Suprapubic skin (tissue), 4 donors: ENCODE measurements at regions not wholly inside any gene's neighbourhood (a gene's known extent, or its start where the extent isn't known, plus 50 kb on each side); places are given as distances from the start of the nearest gene placed in this dataset.

Experiments used
- DNase-seq, 2 donors: peaks; one replicate each; pipeline ENCODE4 v3.0.0-alpha.2; 2019; ENCODE audit warnings: low spot score in 2 of 2
- H3K27ac ChIP-seq: fragments of 200-600 bp; sonication (generic); one replicate; pipeline ENCODE4 v1.5.1; 2019
- H3K27me3 ChIP-seq: fragments of 200-600 bp; sonication (generic); one replicate; pipeline ENCODE4 v1.5.1; 2019
- H3K36me3 ChIP-seq: fragments of 200-600 bp; sonication (generic); one replicate; pipeline ENCODE4 v1.5.1; 2019
- H3K4me1 ChIP-seq: fragments of 200-600 bp; sonication (generic); one replicate; pipeline ENCODE4 v1.5.1; 2019
- H3K4me3 ChIP-seq: fragments of 200-600 bp; sonication (generic); one replicate; pipeline ENCODE4 v1.5.1; 2019; ENCODE audit warnings: mild to moderate bottlenecking
- H3K9me3 ChIP-seq: fragments of 200-600 bp; sonication (generic); one replicate; pipeline ENCODE4 v1.5.1; 2019
- EP300 ChIP-seq: sonication (generic); formaldehyde crosslinking; IDR thresholded peaks from one replicate; pipeline ENCODE4 v1.6.1; 2017; ENCODE audit warnings: antibody characterized with exemption
- POLR2A ChIP-seq, 2 donors: fragments of 450-650 bp; IDR thresholded peaks; one replicate each; pipeline ENCODE4 v1.6.1; 2017; ENCODE audit warnings: antibody characterized with exemption in 2 of 2, mild to moderate bottlenecking in 2 of 2, moderate library complexity in 2 of 2
- POLR2AphosphoS5 ChIP-seq, 3 donors: sonication (generic); formaldehyde crosslinking; IDR thresholded peaks; one replicate each; pipeline ENCODE4 v1.6.1; 2017; ENCODE audit warnings: antibody characterized with exemption in 3 of 3
- WGBS: methylation state at CpG from one replicate; pipeline ENCODE4 v1.1.5; 2018; 5-methylcytosine and 5-hydroxymethylcytosine counted together
- TF ChIP-seq, protein P1 (sequence below), 2 donors: fragments of 200-600 bp in 1 of 2; fragments of 450-650 bp in 1 of 2; sonication (generic) in 1 of 2; IDR thresholded peaks; one replicate each; pipeline ENCODE4 v1.5.1; 2016 to 2019; ENCODE audit warnings: antibody characterized with exemption in 2 of 2, mild to moderate bottlenecking in 1 of 2, moderate library complexity in 1 of 2

- TF ChIP-seq POLR2A (IDR thresholded peaks at IDR 0.05) = no peak
- H3K27me3 ChIP-seq = no peaks in the 10 kb centered on the region
- DNase-seq = no peak
- H3K4me1 ChIP-seq = no peaks in the 10 kb centered on the region
- peaks cover 5% of the 10 kb centered on the region for H3K9me3 ChIP-seq
- no peaks in the 10 kb centered on the region for H3K36me3 ChIP-seq
- H3K27ac ChIP-seq = no peak overlapping the region
- no peak overlapping the region for H3K4me3 ChIP-seq
Observed at GRCh38 chr13:50566646-50567045, 276.8 kb downstream of the DLEU7 start.

DNA sequence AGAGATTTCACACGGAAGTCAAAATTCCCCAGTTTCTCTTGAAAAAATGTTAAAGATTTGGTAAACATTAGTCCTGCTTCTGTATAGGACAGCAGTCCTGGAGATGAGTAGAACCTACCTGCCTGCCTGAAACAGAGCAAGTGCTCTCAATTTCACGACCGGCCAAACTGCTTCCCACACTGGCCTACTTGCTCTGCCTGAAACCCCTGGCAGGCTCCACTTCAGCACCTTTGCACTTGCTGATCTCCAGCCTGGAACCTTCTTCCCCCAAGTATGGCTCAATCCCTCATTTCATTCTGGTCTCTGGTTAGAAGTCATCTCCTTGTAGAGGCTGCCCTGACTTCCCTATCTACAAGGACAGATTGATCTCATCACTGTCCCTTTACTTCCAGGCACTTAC is 271.4 kb downstream of the DLEU7 start:
- no peaks in the 10 kb centered on the region for H3K9me3 ChIP-seq
- H3K4me3 ChIP-seq = no peak overlapping the region
- no peaks in the 10 kb centered on the region for H3K36me3 ChIP-seq
- DNase-seq = no peak
- H3K27me3 ChIP-seq = no peaks in the 10 kb centered on the region
- 76% methylated on average over 3 of the region's 3 CpGs for WGBS
- H3K27ac ChIP-seq = no peak overlapping the region
- peaks cover 14% of the 10 kb centered on the region for H3K4me1 ChIP-seq
- TF ChIP-seq POLR2A (IDR thresholded peaks at IDR 0.05) (no peak), POLR2AphosphoS5 (IDR thresholded peaks at IDR 0.05) (no peak), EP300 (no peak)
- TF ChIP-seq, protein P1, sequence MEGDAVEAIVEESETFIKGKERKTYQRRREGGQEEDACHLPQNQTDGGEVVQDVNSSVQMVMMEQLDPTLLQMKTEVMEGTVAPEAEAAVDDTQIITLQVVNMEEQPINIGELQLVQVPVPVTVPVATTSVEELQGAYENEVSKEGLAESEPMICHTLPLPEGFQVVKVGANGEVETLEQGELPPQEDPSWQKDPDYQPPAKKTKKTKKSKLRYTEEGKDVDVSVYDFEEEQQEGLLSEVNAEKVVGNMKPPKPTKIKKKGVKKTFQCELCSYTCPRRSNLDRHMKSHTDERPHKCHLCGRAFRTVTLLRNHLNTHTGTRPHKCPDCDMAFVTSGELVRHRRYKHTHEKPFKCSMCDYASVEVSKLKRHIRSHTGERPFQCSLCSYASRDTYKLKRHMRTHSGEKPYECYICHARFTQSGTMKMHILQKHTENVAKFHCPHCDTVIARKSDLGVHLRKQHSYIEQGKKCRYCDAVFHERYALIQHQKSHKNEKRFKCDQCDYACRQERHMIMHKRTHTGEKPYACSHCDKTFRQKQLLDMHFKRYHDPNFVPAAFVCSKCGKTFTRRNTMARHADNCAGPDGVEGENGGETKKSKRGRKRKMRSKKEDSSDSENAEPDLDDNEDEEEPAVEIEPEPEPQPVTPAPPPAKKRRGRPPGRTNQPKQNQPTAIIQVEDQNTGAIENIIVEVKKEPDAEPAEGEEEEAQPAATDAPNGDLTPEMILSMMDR (IDR thresholded peaks at IDR 0.05) = no peak

GRCh38 chr13:50573066-50573465 is 270.4 kb downstream of the DLEU7 start:
- no peaks in the 10 kb centered on the region for H3K36me3 ChIP-seq
- H3K27me3 ChIP-seq = no peaks in the 10 kb centered on the region
- DNase-seq = no peak
- H3K4me3 ChIP-seq = no peak overlapping the region
- H3K27ac ChIP-seq = no peak overlapping the region
- TF ChIP-seq POLR2AphosphoS5 (IDR thresholded peaks at IDR 0.05) (no peak), EP300 (no peak), POLR2A (IDR thresholded peaks at IDR 0.05) (no peak)
- TF ChIP-seq, protein P1 (IDR thresholded peaks at IDR 0.05) = no peak
- 86% methylated on average over 4 of the region's 4 CpGs for WGBS
- peaks cover 14% of the 10 kb centered on the region for H3K4me1 ChIP-seq
- H3K9me3 ChIP-seq = no peaks in the 10 kb centered on the region

GRCh38 chr13:50574731-50575130 is 268.8 kb downstream of the DLEU7 start:
- TF ChIP-seq, protein P1 (IDR thresholded peaks at IDR 0.05) = no peak
- TF ChIP-seq POLR2AphosphoS5 (IDR thresholded peaks at IDR 0.05) (no peak), EP300 (no peak), POLR2A (IDR thresholded peaks at IDR 0.05) (no peak)
- no peak for DNase-seq
- WGBS = 64% methylated on average over 3 of the region's 3 CpGs
- no peaks in the 10 kb centered on the region for H3K27me3 ChIP-seq
- H3K9me3 ChIP-seq = no peaks in the 10 kb centered on the region
- no peak overlapping the region for H3K27ac ChIP-seq
- H3K4me3 ChIP-seq = no peak overlapping the region
- H3K4me1 ChIP-seq = peaks cover 14% of the 10 kb centered on the region
- H3K36me3 ChIP-seq = no peaks in the 10 kb centered on the region

DNA sequence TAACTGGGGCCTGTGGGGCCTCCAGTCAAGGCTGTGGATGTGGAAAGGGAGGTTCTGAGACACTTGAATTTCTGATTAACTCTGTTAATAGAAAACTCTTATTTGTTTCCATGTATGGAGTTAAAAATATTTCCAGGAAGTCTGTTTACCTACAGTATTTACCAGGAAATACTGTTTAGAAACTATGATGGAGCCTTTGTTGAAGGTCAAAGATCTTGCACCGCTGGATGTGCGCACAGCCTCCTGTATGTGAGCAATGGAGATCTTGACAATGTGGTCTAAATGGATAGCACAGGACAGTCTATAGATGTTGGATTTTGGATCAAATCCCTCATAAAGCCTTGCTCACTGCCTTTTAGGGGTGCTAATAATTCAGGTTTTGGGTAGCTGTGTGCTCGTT is 268.4 kb downstream of the DLEU7 start:
- DNase-seq = no peak
- no peak overlapping the region for H3K4me3 ChIP-seq
- no peaks in the 10 kb centered on the region for H3K27me3 ChIP-seq
- WGBS = 95% methylated on average over 3 of the region's 3 CpGs
- H3K36me3 ChIP-seq = no peaks in the 10 kb centered on the region
- no peak for TF ChIP-seq EP300
- no peak for TF ChIP-seq POLR2AphosphoS5 (IDR thresholded peaks at IDR 0.05)
- TF ChIP-seq POLR2A (IDR thresholded peaks at IDR 0.05) = no peak
- H3K4me1 ChIP-seq = peaks cover 14% of the 10 kb centered on the region
- H3K9me3 ChIP-seq = no peaks in the 10 kb centered on the region
- no peak overlapping the region for H3K27ac ChIP-seq

GRCh38 chr13:50576156-50576555 is 267.3 kb downstream of the DLEU7 start:
- H3K27ac ChIP-seq = no peak overlapping the region
- no peaks in the 10 kb centered on the region for H3K27me3 ChIP-seq
- 51% methylated on average over 3 of the region's 6 CpGs for WGBS
- TF ChIP-seq, protein P1 (IDR thresholded peaks at IDR 0.05) = no peak
- no peak for TF ChIP-seq POLR2A (IDR thresholded peaks at IDR 0.05)
- no peak for TF ChIP-seq EP300
- no peak for TF ChIP-seq POLR2AphosphoS5 (IDR thresholded peaks at IDR 0.05)
- H3K9me3 ChIP-seq = no peaks in the 10 kb centered on the region
- no peak overlapping the region for H3K4me3 ChIP-seq
- H3K4me1 ChIP-seq = peaks cover 14% of the 10 kb centered on the region
- DNase-seq = no peak
- no peaks in the 10 kb centered on the region for H3K36me3 ChIP-seq
